Vagina (tissue), 2 donors: ENCODE measurements at regions not wholly inside any gene's neighbourhood (a gene's known extent, or its start where the extent isn't known, plus 50 kb on each side); places are given as distances from the start of the nearest gene placed in this dataset.

Source experiments
- DNase-seq, 2 donors: peaks; one replicate each; pipeline ENCODE4 v3.0.0-alpha.2; 2017; ENCODE audit errors: extremely low spot score in 2 of 2
- H3K27ac ChIP-seq: fragments of 200-600 bp; sonication (generic); one replicate; pipeline ENCODE4 v1.5.1; 2019
- H3K27me3 ChIP-seq: fragments of 200-600 bp; sonication (generic); one replicate; pipeline ENCODE4 v1.5.1; 2019
- H3K36me3 ChIP-seq, 2 donors: fragments of 200-600 bp; sonication (generic); one replicate each; pipeline ENCODE4 v1.5.1; 2017 to 2019
- H3K4me1 ChIP-seq: fragments of 200-600 bp; sonication (generic); one replicate; pipeline ENCODE4 v1.5.1; 2019
- H3K4me3 ChIP-seq, 2 donors: fragments of 200-600 bp; sonication (generic); 1 replicate in 1 of 2; 2 replicates in 1 of 2; pipeline ENCODE4 v1.5.1; 2016 to 2019
- H3K9me3 ChIP-seq: fragments of 200-600 bp; sonication (generic); one replicate; pipeline ENCODE4 v1.5.1; 2019
- CTCF ChIP-seq, 3 experiments: fragments of 450-650 bp in 2 of 3; fragments of 200-600 bp in 1 of 3; sonication (generic) in 1 of 3; IDR thresholded peaks; one replicate each; pipeline ENCODE4 v1.5.1; 2017 to 2019; ENCODE audit warnings: antibody characterized with exemption in 3 of 3, mild to moderate bottlenecking in 2 of 3, moderate library complexity in 2 of 3
- POLR2A ChIP-seq, 2 donors: fragments of 450-650 bp; IDR thresholded peaks; one replicate each; pipeline ENCODE4 v1.6.1; 2017; ENCODE audit warnings: antibody characterized with exemption in 2 of 2, mild to moderate bottlenecking in 2 of 2, moderate library complexity in 2 of 2
- POLR2AphosphoS5 ChIP-seq, 2 donors: sonication (generic); formaldehyde crosslinking; IDR thresholded peaks; one replicate each; pipeline ENCODE4 v1.9.0; 2017; ENCODE audit warnings: antibody characterized with exemption in 2 of 2, mild to moderate bottlenecking in 2 of 2, low read depth in 1 of 2; ENCODE audit not compliant: insufficient read depth in 1 of 2
- intact Hi-C: fragments of 100-400 bp; cut with DNase I; formaldehyde crosslinking; loops from one replicate; pipeline ENCODE4 v1.15.1; 2023

- H3K36me3 ChIP-seq: no peaks in the 10 kb centered on the region
- DNase-seq: no peak
- no peaks in the 10 kb centered on the region for H3K27me3 ChIP-seq
- H3K4me1 ChIP-seq: no peaks in the 10 kb centered on the region
- no peak overlapping the region for H3K27ac ChIP-seq
- intact Hi-C loops: loop anchor here (5.0 kb wide), 1 partner anchor 1681 kb away; no protein-coding TSS in a partner anchor
- no peak overlapping the region for H3K4me3 ChIP-seq
- TF ChIP-seq POLR2A (IDR thresholded peaks at IDR 0.05) (no peak), POLR2AphosphoS5 (IDR thresholded peaks at IDR 0.05; ENCODE audit: insufficient read depth in 1 of 2, low read depth in 1 of 2) (no peak), CTCF (IDR thresholded peaks at IDR 0.05) (no peak)
- H3K9me3 ChIP-seq: no peaks in the 10 kb centered on the region
These were observed 109.0 kb downstream of the LRIG3 start for GRCh38 chr12:58811346-58811745.

- intact Hi-C loops: loop anchor here (5.0 kb wide), 1 partner anchor 1680 kb away; no protein-coding TSS in a partner anchor
- H3K36me3 ChIP-seq: no peaks in the 10 kb centered on the region
- H3K27me3 ChIP-seq: no peaks in the 10 kb centered on the region
- H3K9me3 ChIP-seq: no peaks in the 10 kb centered on the region
- no peaks in the 10 kb centered on the region for H3K4me1 ChIP-seq
- H3K4me3 ChIP-seq: no peak overlapping the region
- H3K27ac ChIP-seq: no peak overlapping the region
- DNase-seq: no peak
- TF ChIP-seq POLR2AphosphoS5 (IDR thresholded peaks at IDR 0.05; ENCODE audit: insufficient read depth in 1 of 2, low read depth in 1 of 2): no peak
- no peak for TF ChIP-seq POLR2A (IDR thresholded peaks at IDR 0.05)
- TF ChIP-seq CTCF (IDR thresholded peaks at IDR 0.05): no peak
These were observed 108.1 kb downstream of the LRIG3 start for GRCh38 chr12:58812214-58812613.

GRCh38 chr12:58814036-58814435, 106.3 kb downstream of the LRIG3 start:
- Histone ChIP-seq H3K4me3 (no peak overlapping the region), H3K27ac (no peak overlapping the region), H3K36me3 (no peaks in the 10 kb centered on the region), H3K27me3 (no peaks in the 10 kb centered on the region), H3K9me3 (no peaks in the 10 kb centered on the region), H3K4me1 (no peaks in the 10 kb centered on the region)
- no peak for DNase-seq
- TF ChIP-seq POLR2AphosphoS5 (IDR thresholded peaks at IDR 0.05; ENCODE audit: insufficient read depth in 1 of 2, low read depth in 1 of 2): no peak
- no peak for TF ChIP-seq CTCF (IDR thresholded peaks at IDR 0.05)
- TF ChIP-seq POLR2A (IDR thresholded peaks at IDR 0.05): no peak
- intact Hi-C loops: loop anchor here (5.0 kb wide), 1 partner anchor 1678 kb away; no protein-coding TSS in a partner anchor

GRCh38 chr12:58815235-58815634, 105.1 kb downstream of the LRIG3 start:
- intact Hi-C loops: no loop called here
- H3K4me1 ChIP-seq: no peaks in the 10 kb centered on the region
- TF ChIP-seq POLR2A (IDR thresholded peaks at IDR 0.05): no peak
- TF ChIP-seq CTCF (IDR thresholded peaks at IDR 0.05): no peak
- no peak for TF ChIP-seq POLR2AphosphoS5 (IDR thresholded peaks at IDR 0.05; ENCODE audit: insufficient read depth in 1 of 2, low read depth in 1 of 2)
- H3K4me3 ChIP-seq: no peak overlapping the region
- H3K27me3 ChIP-seq: no peaks in the 10 kb centered on the region
- no peaks in the 10 kb centered on the region for H3K9me3 ChIP-seq
- no peaks in the 10 kb centered on the region for H3K36me3 ChIP-seq
- H3K27ac ChIP-seq: no peak overlapping the region
- no peak for DNase-seq

- intact Hi-C loops: no loop called here
- H3K27ac ChIP-seq: no peak overlapping the region
- DNase-seq: no peak
- no peaks in the 10 kb centered on the region for H3K9me3 ChIP-seq
- no peaks in the 10 kb centered on the region for H3K27me3 ChIP-seq
- H3K4me3 ChIP-seq: no peak overlapping the region
- H3K36me3 ChIP-seq: no peaks in the 10 kb centered on the region
- no peaks in the 10 kb centered on the region for H3K4me1 ChIP-seq
- TF ChIP-seq POLR2A (IDR thresholded peaks at IDR 0.05): no peak
- no peak for TF ChIP-seq POLR2AphosphoS5 (IDR thresholded peaks at IDR 0.05; ENCODE audit: insufficient read depth in 1 of 2, low read depth in 1 of 2)
- TF ChIP-seq CTCF (IDR thresholded peaks at IDR 0.05): no peak
These were observed 101.8 kb downstream of the LRIG3 start for GRCh38 chr12:58818546-58818945.
